ENCODE measurements at regions not wholly inside any gene's neighbourhood (a gene's known extent, or its start where the extent isn't known, plus 50 kb on each side); places are given as distances from the start of the nearest gene placed in this dataset.

- Histone ChIP-seq H3K4me3 (ENCODE audit: low read length) (no peak overlapping the region), H3K9ac (ENCODE audit: low read length) (no peak overlapping the region), H3K36me3 (ENCODE audit: control insufficient read depth, low read depth, low read length) (no peaks in the 10 kb centered on the region), H3K9me3 (ENCODE audit: control insufficient read depth, low read depth, low read length) (peaks cover 6% of the 10 kb centered on the region), H3K4me1 (ENCODE audit: control insufficient read depth, low read depth, low read length) (peaks cover 20% of the 10 kb centered on the region), H3K27me3 (ENCODE audit: control insufficient read depth, insufficient read depth, low read length) (no peaks in the 10 kb centered on the region), H3K27ac (ENCODE audit: low read length) (no peak overlapping the region)
Observed at GRCh38 chr6:14620522-14620921, 502.9 kb downstream of the CD83 start.

GRCh38 chr6:14621518-14621917, 503.9 kb downstream of the CD83 start:
- Histone ChIP-seq H3K4me3 (ENCODE audit: low read length) (no peak overlapping the region), H3K36me3 (ENCODE audit: control insufficient read depth, low read depth, low read length) (no peaks in the 10 kb centered on the region), H3K9ac (ENCODE audit: low read length) (no peak overlapping the region), H3K27me3 (ENCODE audit: control insufficient read depth, insufficient read depth, low read length) (no peaks in the 10 kb centered on the region), H3K27ac (ENCODE audit: low read length) (no peak overlapping the region), H3K4me1 (ENCODE audit: control insufficient read depth, low read depth, low read length) (peaks cover 29% of the 10 kb centered on the region), H3K9me3 (ENCODE audit: control insufficient read depth, low read depth, low read length) (no peaks in the 10 kb centered on the region)

GRCh38 chr6:14622085-14622484, 504.5 kb downstream of the CD83 start:
- no peaks in the 10 kb centered on the region for H3K27me3 ChIP-seq (ENCODE audit: control insufficient read depth, insufficient read depth, low read length)
- peaks cover 29% of the 10 kb centered on the region for H3K4me1 ChIP-seq (ENCODE audit: control insufficient read depth, low read depth, low read length)
- H3K9me3 ChIP-seq (ENCODE audit: control insufficient read depth, low read depth, low read length): no peaks in the 10 kb centered on the region
- H3K36me3 ChIP-seq (ENCODE audit: control insufficient read depth, low read depth, low read length): no peaks in the 10 kb centered on the region
- no peak overlapping the region for H3K27ac ChIP-seq (ENCODE audit: low read length)
- H3K9ac ChIP-seq (ENCODE audit: low read length): no peak overlapping the region
- H3K4me3 ChIP-seq (ENCODE audit: low read length): no peak overlapping the region

- H3K9ac ChIP-seq (ENCODE audit: low read length): no peak overlapping the region
- H3K4me3 ChIP-seq (ENCODE audit: low read length): no peak overlapping the region
- no peaks in the 10 kb centered on the region for H3K9me3 ChIP-seq (ENCODE audit: control insufficient read depth, low read depth, low read length)
- no peaks in the 10 kb centered on the region for H3K27me3 ChIP-seq (ENCODE audit: control insufficient read depth, insufficient read depth, low read length)
- peaks cover 29% of the 10 kb centered on the region for H3K4me1 ChIP-seq (ENCODE audit: control insufficient read depth, low read depth, low read length)
- H3K36me3 ChIP-seq (ENCODE audit: control insufficient read depth, low read depth, low read length): no peaks in the 10 kb centered on the region
- H3K27ac ChIP-seq (ENCODE audit: low read length): no peak overlapping the region
Observed at GRCh38 chr6:14622909-14623505, 505.4 kb downstream of the CD83 start.

GRCh38 chr6:14625173-14625895, 507.8 kb downstream of the CD83 start:
- Histone ChIP-seq H3K9ac (ENCODE audit: low read length) (no peak overlapping the region), H3K27ac (ENCODE audit: low read length) (no peak overlapping the region), H3K4me1 (ENCODE audit: control insufficient read depth, low read depth, low read length) (peaks cover 34% of the 10 kb centered on the region), H3K36me3 (ENCODE audit: control insufficient read depth, low read depth, low read length) (no peaks in the 10 kb centered on the region), H3K4me3 (ENCODE audit: low read length) (no peak overlapping the region), H3K9me3 (ENCODE audit: control insufficient read depth, low read depth, low read length) (no peaks in the 10 kb centered on the region), H3K27me3 (ENCODE audit: control insufficient read depth, insufficient read depth, low read length) (no peaks in the 10 kb centered on the region)

- Histone ChIP-seq H3K9me3 (ENCODE audit: control insufficient read depth, low read depth, low read length) (no peaks in the 10 kb centered on the region), H3K27me3 (ENCODE audit: control insufficient read depth, insufficient read depth, low read length) (no peaks in the 10 kb centered on the region), H3K27ac (ENCODE audit: low read length) (no peak overlapping the region), H3K36me3 (ENCODE audit: control insufficient read depth, low read depth, low read length) (no peaks in the 10 kb centered on the region), H3K9ac (ENCODE audit: low read length) (no peak overlapping the region), H3K4me3 (ENCODE audit: low read length) (no peak overlapping the region), H3K4me1 (ENCODE audit: control insufficient read depth, low read depth, low read length) (peaks cover 31% of the 10 kb centered on the region)
Observed at GRCh38 chr6:14626556-14626955, 509.0 kb downstream of the CD83 start.

GRCh38 chr6:14630016-14630415, 512.4 kb downstream of the CD83 start:
- Histone ChIP-seq H3K27ac (ENCODE audit: low read length) (no peak overlapping the region), H3K4me3 (ENCODE audit: low read length) (no peak overlapping the region), H3K27me3 (ENCODE audit: control insufficient read depth, insufficient read depth, low read length) (no peaks in the 10 kb centered on the region), H3K4me1 (ENCODE audit: control insufficient read depth, low read depth, low read length) (peaks cover 22% of the 10 kb centered on the region), H3K9me3 (ENCODE audit: control insufficient read depth, low read depth, low read length) (no peaks in the 10 kb centered on the region), H3K9ac (ENCODE audit: low read length) (no peak overlapping the region), H3K36me3 (ENCODE audit: control insufficient read depth, low read depth, low read length) (no peaks in the 10 kb centered on the region)

GRCh38 chr6:14633479-14633878, 515.9 kb downstream of the CD83 start:
- Histone ChIP-seq H3K9me3 (ENCODE audit: control insufficient read depth, low read depth, low read length) (no peaks in the 10 kb centered on the region), H3K4me1 (ENCODE audit: control insufficient read depth, low read depth, low read length) (peaks cover 11% of the 10 kb centered on the region), H3K27me3 (ENCODE audit: control insufficient read depth, insufficient read depth, low read length) (no peaks in the 10 kb centered on the region), H3K27ac (ENCODE audit: low read length) (no peak overlapping the region), H3K4me3 (ENCODE audit: low read length) (no peak overlapping the region), H3K36me3 (ENCODE audit: control insufficient read depth, low read depth, low read length) (no peaks in the 10 kb centered on the region), H3K9ac (ENCODE audit: low read length) (no peak overlapping the region)

GRCh38 chr6:14634072-14634471, 516.5 kb downstream of the CD83 start:
- H3K27ac ChIP-seq (ENCODE audit: low read length): no peak overlapping the region
- H3K36me3 ChIP-seq (ENCODE audit: control insufficient read depth, low read depth, low read length): no peaks in the 10 kb centered on the region
- no peak overlapping the region for H3K4me3 ChIP-seq (ENCODE audit: low read length)
- no peaks in the 10 kb centered on the region for H3K9me3 ChIP-seq (ENCODE audit: control insufficient read depth, low read depth, low read length)
- no peaks in the 10 kb centered on the region for H3K27me3 ChIP-seq (ENCODE audit: control insufficient read depth, insufficient read depth, low read length)
- no peak overlapping the region for H3K9ac ChIP-seq (ENCODE audit: low read length)
- H3K4me1 ChIP-seq (ENCODE audit: control insufficient read depth, low read depth, low read length): peaks cover 17% of the 10 kb centered on the region

GRCh38 chr6:14635195-14635594, 517.6 kb downstream of the CD83 start:
- no peak overlapping the region for H3K4me3 ChIP-seq (ENCODE audit: low read length)
- no peaks in the 10 kb centered on the region for H3K9me3 ChIP-seq (ENCODE audit: control insufficient read depth, low read depth, low read length)
- no peaks in the 10 kb centered on the region for H3K27me3 ChIP-seq (ENCODE audit: control insufficient read depth, insufficient read depth, low read length)
- H3K27ac ChIP-seq (ENCODE audit: low read length): no peak overlapping the region
- H3K9ac ChIP-seq (ENCODE audit: low read length): no peak overlapping the region
- H3K4me1 ChIP-seq (ENCODE audit: control insufficient read depth, low read depth, low read length): peaks cover 23% of the 10 kb centered on the region
- H3K36me3 ChIP-seq (ENCODE audit: control insufficient read depth, low read depth, low read length): no peaks in the 10 kb centered on the region

- H3K4me1 ChIP-seq (ENCODE audit: control insufficient read depth, low read depth, low read length): peaks cover 30% of the 10 kb centered on the region
Observed at GRCh38 chr6:14635934-14636591, 518.5 kb downstream of the CD83 start.

More at GRCh38 chr6:14635934-14636591, 518.5 kb downstream of the CD83 start:
- no peak overlapping the region for H3K27ac ChIP-seq (ENCODE audit: low read length)
- no peaks in the 10 kb centered on the region for H3K9me3 ChIP-seq (ENCODE audit: control insufficient read depth, low read depth, low read length)
- no peak overlapping the region for H3K4me3 ChIP-seq (ENCODE audit: low read length)
- no peak overlapping the region for H3K9ac ChIP-seq (ENCODE audit: low read length)
- no peaks in the 10 kb centered on the region for H3K36me3 ChIP-seq (ENCODE audit: control insufficient read depth, low read depth, low read length)
- no peaks in the 10 kb centered on the region for H3K27me3 ChIP-seq (ENCODE audit: control insufficient read depth, insufficient read depth, low read length)

Data from iPS-18a (cell line).